Hematopoietic multipotent progenitor cell treated with erythropoietin and hydrocortisone succinate and interleukin-3 and kit ligand, for 4 days (in vitro differentiated cells): ENCODE measurements at regions not wholly inside any gene's neighbourhood (a gene's known extent, or its start where the extent isn't known, plus 50 kb on each side); places are given as distances from the start of the nearest gene placed in this dataset.
A peak's percentile ranks its signal among the peaks of the same experiment; 100 is the strongest.

Experiments used
- DNase-seq: peaks from one replicate; pipeline ENCODE4 v3.0.0-alpha.2; 2015

DNA sequence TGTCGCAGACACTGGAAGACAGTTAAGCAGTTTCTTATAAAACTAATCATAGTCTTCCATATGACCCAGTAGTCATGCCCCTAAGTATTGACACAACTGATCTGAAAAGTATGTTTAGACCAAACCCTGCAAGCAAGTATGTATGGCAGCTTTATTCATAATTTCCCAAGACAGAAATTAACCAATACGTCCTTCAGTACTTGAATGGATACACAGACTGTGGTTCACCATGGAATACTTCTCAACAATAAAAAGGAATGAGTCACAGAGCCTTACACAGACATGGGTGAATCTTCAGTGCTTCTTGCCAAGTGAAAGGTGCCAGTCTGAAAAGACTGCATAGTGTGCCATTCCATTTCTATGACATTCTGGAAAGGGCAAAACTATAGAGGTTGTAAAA lies 50.2 kb upstream of the AKR1E2 start:
- DNase-seq: no peak

- no peak for DNase-seq
Measured at GRCh38 chr10:4772202-4772570, 53.8 kb upstream of the AKR1E2 start.

DNA sequence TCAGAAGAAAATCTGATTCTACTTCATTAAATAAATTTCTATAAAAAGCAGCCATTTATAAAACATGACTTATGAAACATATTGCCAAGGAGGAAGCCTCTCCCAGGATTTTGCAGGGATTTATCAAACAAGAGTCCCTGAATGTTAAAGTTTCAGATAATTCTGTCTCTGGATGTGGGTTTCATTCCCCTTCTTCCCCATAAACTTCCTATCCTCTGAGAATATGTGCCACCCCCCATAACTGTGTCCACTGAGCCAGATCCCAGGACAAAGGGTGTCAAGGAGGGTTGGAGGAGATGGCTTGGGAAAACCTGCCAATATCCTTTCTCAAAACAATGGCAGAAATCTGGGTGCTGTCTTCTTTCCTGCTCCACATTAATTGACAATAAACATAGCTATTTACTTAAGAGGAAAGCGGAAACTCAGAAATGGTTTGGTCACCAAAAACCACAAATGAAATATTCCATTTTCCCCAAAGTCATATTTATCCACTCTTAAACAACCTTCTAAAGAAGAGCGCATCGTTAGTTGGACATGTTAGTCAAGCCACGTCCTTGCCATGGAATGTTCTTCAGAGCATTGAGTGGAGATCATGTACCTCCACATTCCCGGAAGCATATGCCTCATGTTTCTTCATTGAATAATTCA lies 54.3 kb upstream of the AKR1E2 start:
- no peak for DNase-seq

- DNase-seq: peak; percentile 24
Measured at GRCh38 chr10:4770801-4771553, 55.0 kb upstream of the AKR1E2 start.

DNA sequence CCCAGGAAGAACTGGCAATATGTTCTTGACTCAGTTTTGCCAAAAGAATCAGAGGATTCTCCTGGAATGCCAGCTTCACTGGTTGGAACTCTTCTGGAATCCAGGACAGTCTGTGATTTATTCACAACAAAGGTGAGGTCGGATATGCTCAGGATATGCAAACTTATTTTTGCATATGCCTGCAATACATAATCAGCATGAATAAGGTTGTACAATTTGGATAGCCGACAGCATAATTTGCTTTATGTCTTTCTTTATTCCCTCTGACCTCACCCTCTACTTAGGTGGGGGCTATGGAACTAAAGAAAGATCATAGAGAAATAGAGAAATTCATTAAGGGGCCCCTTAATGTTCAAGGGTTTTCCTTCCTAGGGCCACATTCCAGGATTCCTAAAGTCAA lies 57.6 kb upstream of the AKR1E2 start:
- DNase-seq: no peak

- DNase-seq: peak; percentile 52
Measured at GRCh38 chr10:4767033-4767814, 58.8 kb upstream of the AKR1E2 start.

DNA sequence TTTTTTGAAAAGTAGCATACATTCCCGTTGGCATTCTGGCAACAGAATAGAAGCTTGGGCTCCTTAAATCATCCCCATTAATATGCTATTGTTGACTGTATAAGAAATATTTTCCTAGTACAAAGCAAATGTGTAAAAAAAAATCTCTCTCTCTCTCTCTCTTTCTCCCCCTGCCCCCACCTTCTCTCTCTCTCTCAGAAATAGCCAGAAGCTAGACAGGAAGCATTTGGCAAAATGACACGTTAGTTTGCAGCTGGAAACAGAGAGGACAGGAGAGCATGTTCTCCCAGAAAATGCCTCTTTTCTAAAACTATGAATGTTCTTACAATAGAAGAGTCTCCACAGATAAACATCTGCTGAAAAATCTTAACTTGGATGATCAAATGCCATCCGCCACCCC lies 59.6 kb upstream of the AKR1E2 start:
- no peak for DNase-seq

GRCh38 chr10:4765428-4765827 lies 60.6 kb upstream of the AKR1E2 start:
- no peak for DNase-seq

GRCh38 chr10:4763960-4764428 lies 62.0 kb upstream of the AKR1E2 start:
- no peak for DNase-seq

DNA sequence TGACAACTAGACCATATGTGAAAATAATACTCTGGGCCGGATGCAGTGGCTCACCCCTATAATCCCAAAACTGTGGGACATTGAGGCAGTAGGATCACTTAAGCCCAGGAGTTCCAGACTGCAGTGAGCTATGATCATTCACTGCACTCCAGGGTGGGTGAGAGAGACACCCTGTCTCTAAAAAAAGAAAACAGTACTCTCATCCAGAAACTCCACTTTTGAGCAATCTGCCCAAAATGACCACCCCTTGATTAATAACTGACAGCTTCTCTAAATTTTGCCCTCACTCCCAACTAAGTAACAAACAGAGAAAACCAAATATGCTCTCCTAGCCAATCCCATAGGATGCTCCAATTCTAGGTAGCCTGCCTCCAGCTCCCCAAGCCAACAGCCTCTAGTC lies 62.5 kb upstream of the AKR1E2 start:
- no peak for DNase-seq

DNA sequence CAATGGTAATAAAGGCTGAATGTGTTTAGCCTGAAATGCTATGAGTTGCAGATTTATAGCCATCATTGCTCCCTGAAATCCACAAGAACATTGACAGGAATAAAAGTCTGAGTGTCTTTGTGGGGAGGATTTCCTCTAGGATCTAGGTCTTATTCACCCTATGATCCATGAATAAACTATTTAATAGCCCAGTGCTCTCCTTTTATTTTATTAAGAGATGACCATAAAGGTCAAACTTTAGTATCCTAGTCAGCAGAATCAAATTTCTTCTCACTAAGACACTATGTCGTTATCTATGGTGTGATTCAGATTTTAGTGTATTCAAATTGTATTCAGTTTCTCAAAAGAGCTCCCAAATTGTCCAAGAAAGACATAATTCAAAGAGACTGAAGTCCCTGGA lies 67.8 kb upstream of the AKR1E2 start:
- no peak for DNase-seq

GRCh38 chr10:4755286-4755989 lies 70.6 kb upstream of the AKR1E2 start:
- no peak for DNase-seq

DNA sequence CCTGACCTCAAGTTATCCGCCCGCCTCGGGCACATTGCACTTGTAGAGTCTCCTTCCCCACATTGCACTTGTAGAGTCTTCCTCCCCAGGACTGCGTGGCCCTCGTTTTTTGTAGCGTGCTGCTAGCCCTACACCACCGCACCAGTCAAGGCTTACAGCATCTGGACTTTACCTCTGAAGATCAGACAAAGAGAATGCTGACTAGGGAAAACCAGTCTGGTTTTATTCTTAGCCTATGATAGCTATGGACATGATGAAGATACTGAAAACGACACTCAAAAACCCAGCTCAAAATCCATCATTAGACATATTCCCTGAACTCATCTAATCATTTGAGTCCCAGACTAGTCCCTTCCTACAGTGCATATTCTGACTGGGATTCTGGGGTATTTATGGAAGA lies 71.9 kb upstream of the AKR1E2 start:
- no peak for DNase-seq

GRCh38 chr10:4751211-4751610 lies 74.8 kb upstream of the AKR1E2 start:
- DNase-seq: no peak

GRCh38 chr10:4749271-4749574 lies 76.8 kb upstream of the AKR1E2 start:
- no peak for DNase-seq

- peak; percentile 47 for DNase-seq
Measured at GRCh38 chr10:4748491-4749270, 77.3 kb upstream of the AKR1E2 start.

GRCh38 chr10:4742217-4742616 lies 83.8 kb upstream of the AKR1E2 start:
- no peak for DNase-seq

DNA sequence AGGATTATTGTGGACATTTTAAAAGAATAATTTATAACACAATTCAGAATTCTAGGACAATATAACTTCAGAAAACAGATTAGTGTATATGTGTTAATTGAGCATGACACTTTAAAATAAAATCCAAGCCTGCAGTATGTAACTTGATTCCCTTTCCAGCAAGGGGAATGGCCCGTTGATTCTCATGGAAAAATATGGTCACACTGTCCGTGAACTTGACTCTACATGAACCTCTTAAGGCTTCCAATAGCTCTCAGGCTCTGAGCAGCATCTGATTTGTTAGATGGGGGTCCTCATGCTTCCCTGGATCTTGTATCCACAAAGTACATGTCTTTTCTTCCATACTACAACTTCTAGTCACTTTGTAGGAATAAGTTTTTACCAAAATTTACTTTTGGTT lies 85.5 kb upstream of the AKR1E2 start:
- no peak for DNase-seq

- DNase-seq: no peak
Measured at GRCh38 chr10:4736608-4737007, 89.4 kb upstream of the AKR1E2 start.

GRCh38 chr10:4736183-4736582 lies 89.8 kb upstream of the AKR1E2 start:
- DNase-seq: no peak

DNA sequence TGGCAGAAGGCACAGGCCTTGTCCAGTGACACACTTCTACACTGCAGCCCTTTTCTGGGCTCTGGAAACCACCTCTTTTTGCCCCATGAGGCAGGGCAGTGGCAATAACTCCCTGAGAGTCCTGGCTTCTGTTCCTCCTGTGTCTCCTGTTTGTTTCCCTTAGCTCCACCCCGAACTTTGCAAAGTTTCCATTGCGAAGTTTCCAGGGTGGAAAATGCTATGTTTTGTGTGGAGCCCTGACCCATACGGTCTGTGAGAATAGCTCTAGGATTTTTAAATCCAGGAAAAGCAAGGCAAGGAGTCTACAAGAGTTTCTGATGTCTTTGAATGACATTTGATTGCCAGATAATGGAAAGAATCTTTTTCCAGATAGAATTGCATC lies 92.2 kb upstream of the AKR1E2 start:
- no peak for DNase-seq

GRCh38 chr10:4733150-4733842 lies 92.7 kb upstream of the AKR1E2 start:
- no peak for DNase-seq
